Heart left ventricle (tissue), 16 donors: ENCODE measurements at regions not wholly inside any gene's neighbourhood (a gene's known extent, or its start where the extent isn't known, plus 50 kb on each side); places are given as distances from the start of the nearest gene placed in this dataset.

Experiments used
- ATAC-seq, 4 donors: fragments of 200-7000 bp; cut with Tn5 transposase; one replicate each; pipeline ENCODE4 v1.9.1; 2020 to 2022; ENCODE audit warnings: moderate library complexity in 4 of 4, mild to moderate bottlenecking in 3 of 4, moderate number of reproducible peaks in 1 of 4
- DNase-seq, 5 donors: peaks; one replicate each; pipeline ENCODE4 v3.0.0-alpha.2; 2020
- H3K27ac ChIP-seq, 12 donors: fragments of 200-600 bp; sonication (generic) in 4 of 12; one replicate each; pipeline versions ENCODE4 v1.5.0 to v1.8.0; 2016 to 2022; ENCODE audit warnings: mild to moderate bottlenecking in 2 of 12
- H3K27me3 ChIP-seq, 9 donors: fragments of 200-600 bp; sonication (generic) in 2 of 9; one replicate each; pipeline versions ENCODE4 v1.5.1 to v1.8.0; 2016 to 2022; ENCODE audit warnings: mild to moderate bottlenecking in 3 of 9
- H3K36me3 ChIP-seq, 9 donors: fragments of 200-600 bp; sonication (generic) in 2 of 9; one replicate each; pipeline versions ENCODE4 v1.5.0 to v1.8.0; 2018 to 2022; ENCODE audit warnings: mild to moderate bottlenecking in 2 of 9
- H3K4me1 ChIP-seq, 12 donors: fragments of 200-600 bp; sonication (generic) in 4 of 12; one replicate each; pipeline versions ENCODE4 v1.5.0 to v1.8.0; 2016 to 2022; ENCODE audit warnings: mild to moderate bottlenecking in 3 of 12
- H3K4me3 ChIP-seq, 12 donors: fragments of 200-600 bp; sonication (generic) in 4 of 12; one replicate each; pipeline versions ENCODE4 v1.5.0 to v1.8.0; 2017 to 2022; ENCODE audit warnings: mild to moderate bottlenecking in 9 of 12, moderate library complexity in 4 of 12
- H3K9me3 ChIP-seq, 12 donors: fragments of 200-600 bp; sonication (generic) in 4 of 12; one replicate each; pipeline versions ENCODE4 v1.5.0 to v1.8.0; 2016 to 2022; ENCODE audit warnings: mild to moderate bottlenecking in 1 of 12
- CTCF ChIP-seq, 12 donors: fragments of 200-600 bp; sonication (generic) in 4 of 12; IDR thresholded peaks; one replicate each; pipeline versions ENCODE4 v1.5.0 to v1.8.0; 2018 to 2022; ENCODE audit warnings: antibody characterized with exemption in 12 of 12, mild to moderate bottlenecking in 5 of 12
- POLR2A ChIP-seq, 2 donors: fragments of 450-650 bp; IDR thresholded peaks; one replicate each; pipeline ENCODE4 v1.6.1; 2017; ENCODE audit warnings: antibody characterized with exemption in 2 of 2, mild to moderate bottlenecking in 2 of 2, moderate library complexity in 2 of 2
- WGBS, 4 donors: extraction: QIAGEN DNeasy Blood & Tissue Kit in 2 of 4; methylation state at CpG; one replicate each; pipeline versions ENCODE4 v1.1.5 to v1.1.7; 2013 to 2018; 5-methylcytosine and 5-hydroxymethylcytosine counted together
- intact Hi-C, 10 donors: fragments of 100-400 bp; cut with DNase I; formaldehyde crosslinking; loops; one replicate each; pipeline versions ENCODE4 v1.11.1 to v1.14.2; 2022
- donor health status: ischemic (EF 13 %, LVEDD 7.1; RV severe dilation, severe dysfunction).
- donor health status: healthy with polysubstance abuse.
- donor health status: DM: no; HTN: yes; CAD: no.
- donor health status: DM: no; HTN: no; CAD: no.
- donor health status: ischemic (EF 25% LVEDD 6.9; RV normal size, moderate dysfunction).
- donor health status: ischemic (EF 25% LVEDD 5.7; RV mildly dilated, moderate dysfunction).
- donor health status: healthy.
- donor health status: DM: yes; HTN: yes; CAD: no.
- donor health status: ischemic (EF 35%, LVEDD 5.7; RV mildly dilated, moderate dysfunction).
- donor health status: nonischemic (EF 11% LVEDD 7.7; RV severe dilation, severe dysfunction).
- donor health status: DM: yes; HTN: yes; CAD: no.
- donor health status: PGD.
- donor health status: ischemic (EF 29% LVEDD 5.4; RV normal size, mild dysfunction).
- donor health status: nonischemic (EF 23%, LVEDD 6.1; RV moderate dilation, normal function).

- 73 to 80% (median 77%) methylated on average over 6 of the region's 6 CpGs for WGBS, 4 donors
- intact Hi-C loops: no loop called here
Observed at GRCh38 chr2:75334076-75334475, 134.8 kb upstream of the TACR1 start.

GRCh38 chr2:75333646-75334045 lies 134.3 kb upstream of the TACR1 start:
- TF ChIP-seq POLR2A (IDR thresholded peaks at IDR 0.05) (no peak), CTCF (IDR thresholded peaks at IDR 0.05) (no peak)
- Histone ChIP-seq H3K27ac (no peak overlapping the region), H3K9me3 (no peaks in the 10 kb centered on the region), H3K4me1 (peaks cover 0 to 5% (median 0%) of the 10 kb centered on the region in 12 donors), H3K36me3 (no peaks in the 10 kb centered on the region), H3K4me3 (no peak overlapping the region), H3K27me3 (no peaks in the 10 kb centered on the region)
- WGBS, 4 donors: 87 to 92% (median 90%) methylated on average over 2 of the region's 2 CpGs
- ATAC-seq: no peak
- DNase-seq: no peak
- intact Hi-C loops: no loop called here

More at GRCh38 chr2:75334076-75334475, 134.8 kb upstream of the TACR1 start:
- TF ChIP-seq POLR2A (IDR thresholded peaks at IDR 0.05) (no peak), CTCF (IDR thresholded peaks at IDR 0.05) (no peak)
- Histone ChIP-seq H3K4me3 (no peak overlapping the region), H3K4me1 (peaks cover 0 to 5% (median 0%) of the 10 kb centered on the region in 12 donors), H3K9me3 (no peaks in the 10 kb centered on the region), H3K27me3 (no peaks in the 10 kb centered on the region), H3K36me3 (no peaks in the 10 kb centered on the region), H3K27ac (no peak overlapping the region)
- DNase-seq (no peak), ATAC-seq (no peak)

GRCh38 chr2:75328156-75328555 lies 128.8 kb upstream of the TACR1 start:
- 85 to 95% (median 91%) methylated on average over 7 of the region's 7 CpGs for WGBS, 4 donors
- Histone ChIP-seq H3K27me3 (no peaks in the 10 kb centered on the region), H3K4me3 (no peak overlapping the region), H3K4me1 (peaks cover 0 to 10% (median 0%) of the 10 kb centered on the region in 12 donors), H3K27ac (no peak overlapping the region), H3K36me3 (no peaks in the 10 kb centered on the region), H3K9me3 (no peaks in the 10 kb centered on the region)
- ATAC-seq: no peak
- no peak for TF ChIP-seq POLR2A (IDR thresholded peaks at IDR 0.05)
- no peak for TF ChIP-seq CTCF (IDR thresholded peaks at IDR 0.05)
- intact Hi-C loops: no loop called here
- no peak for DNase-seq

- ATAC-seq (no peak), DNase-seq (no peak)
- H3K27me3 ChIP-seq: no peaks in the 10 kb centered on the region
- 38 to 55% (median 45%) methylated on average over 7 of the region's 7 CpGs for WGBS, 4 donors
- H3K4me1 ChIP-seq: peaks cover 0 to 10% (median 0%) of the 10 kb centered on the region in 12 donors
- H3K9me3 ChIP-seq: no peaks in the 10 kb centered on the region
- intact Hi-C loops: no loop called here
- TF ChIP-seq CTCF (IDR thresholded peaks at IDR 0.05) (no peak), POLR2A (IDR thresholded peaks at IDR 0.05) (no peak)
- H3K4me3 ChIP-seq: no peak overlapping the region
- H3K36me3 ChIP-seq: no peaks in the 10 kb centered on the region
- no peak overlapping the region for H3K27ac ChIP-seq
Observed at GRCh38 chr2:75327334-75327733, 128.0 kb upstream of the TACR1 start.
